Thyroid gland (tissue), 4 donors: ENCODE measurements at regions not wholly inside any gene's neighbourhood (a gene's known extent, or its start where the extent isn't known, plus 50 kb on each side); places are given as distances from the start of the nearest gene placed in this dataset.

Experiments
- CTCF ChIP-seq, 6 experiments: fragments of 200-600 bp in 3 of 6; fragments of 450-650 bp in 3 of 6; sonication (generic) in 3 of 6; IDR thresholded peaks; one replicate each; pipeline ENCODE4 v1.5.1; 2016 to 2019; ENCODE audit warnings: antibody characterized with exemption in 6 of 6, mild to moderate bottlenecking in 2 of 6, inconsistent platforms in 1 of 6, moderate library complexity in 1 of 6
- POLR2A ChIP-seq, 2 donors: fragments of 450-650 bp; IDR thresholded peaks; one replicate each; pipeline ENCODE4 v1.6.1; 2017; ENCODE audit warnings: antibody characterized with exemption in 2 of 2, mild to moderate bottlenecking in 2 of 2, moderate library complexity in 1 of 2

- no peak for TF ChIP-seq CTCF (IDR thresholded peaks at IDR 0.05)
- TF ChIP-seq POLR2A (IDR thresholded peaks at IDR 0.05), result no peak
These were observed 404.2 kb downstream of the ETNK1 start for GRCh38 chr12:23029185-23029584.
